GM19240 (cell line): ENCODE measurements at regions not wholly inside any gene's neighbourhood (a gene's known extent, or its start where the extent isn't known, plus 50 kb on each side); places are given as distances from the start of the nearest gene placed in this dataset.
"Not testable (repeated sequence)": the region's sequence is repeated elsewhere in the genome, so short reads cannot be mapped to it uniquely, and the experiment has no call there.

Experiments used
- DNase-seq: peaks from one replicate; pipeline ENCODE4 v3.0.0; 2011; ENCODE audit warnings: low spot score; ENCODE audit not compliant: insufficient read length

DNA sequence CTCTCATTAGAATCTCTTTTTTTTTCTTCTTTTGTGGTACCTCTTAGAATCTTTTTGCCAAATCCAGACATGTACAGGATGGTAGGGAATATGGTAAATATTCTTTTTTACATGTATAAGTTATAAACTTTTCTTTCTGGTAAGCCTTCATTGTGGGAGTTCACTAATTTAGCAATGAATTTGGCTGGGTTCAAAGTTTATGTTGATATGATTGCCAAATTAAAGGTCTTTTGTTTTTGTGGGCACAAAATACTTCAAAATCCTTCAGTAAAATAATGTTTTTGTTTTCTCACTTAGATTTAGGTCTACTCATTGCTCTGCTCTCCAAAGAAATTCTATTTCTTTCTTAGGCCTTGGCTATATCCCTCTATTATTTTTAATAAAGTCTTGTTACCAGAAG, 1405.9 kb upstream of the ALCAM start:
- no peak for DNase-seq

DNA sequence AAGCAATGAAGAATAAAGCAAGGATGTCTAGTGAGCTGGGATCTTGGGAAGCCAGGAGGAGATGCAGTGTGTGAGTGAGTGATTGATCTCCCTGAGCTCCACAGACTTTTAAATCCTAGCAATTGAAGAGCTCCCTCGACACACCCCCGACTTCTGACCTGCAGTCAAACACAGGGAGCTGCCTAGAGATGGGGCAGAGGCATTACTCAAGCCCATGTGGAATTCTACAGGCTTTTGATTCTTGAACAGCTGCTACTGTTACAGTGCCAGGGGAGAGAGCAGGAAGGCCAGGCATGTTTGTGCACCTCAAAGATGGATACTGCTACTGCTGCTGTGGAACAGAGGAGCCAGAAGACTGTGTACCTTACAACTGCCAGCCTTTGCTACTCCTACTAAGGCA, 1403.1 kb upstream of the ALCAM start:
- DNase-seq: no peak

DNA sequence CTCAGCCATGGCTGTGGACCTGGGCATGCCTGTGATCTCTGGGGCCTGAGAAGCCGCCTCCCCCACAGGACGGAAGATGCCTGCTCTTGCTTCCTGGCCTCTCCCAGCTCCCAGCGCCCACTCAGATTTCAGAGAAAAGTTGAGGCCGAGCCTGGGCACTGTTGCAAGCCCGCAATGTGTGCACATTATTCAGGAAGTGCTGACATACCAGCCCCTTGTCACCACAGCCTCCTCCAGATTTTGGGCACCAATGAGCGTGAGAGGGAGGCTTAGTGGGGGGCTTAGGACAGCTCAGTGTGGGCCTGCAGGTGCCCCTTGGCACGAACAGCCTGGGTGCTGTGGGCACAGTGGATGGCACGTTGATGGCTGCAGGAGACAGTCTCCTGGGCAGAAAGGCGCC, 1400.9 kb upstream of the ALCAM start:
- no peak for DNase-seq

DNA sequence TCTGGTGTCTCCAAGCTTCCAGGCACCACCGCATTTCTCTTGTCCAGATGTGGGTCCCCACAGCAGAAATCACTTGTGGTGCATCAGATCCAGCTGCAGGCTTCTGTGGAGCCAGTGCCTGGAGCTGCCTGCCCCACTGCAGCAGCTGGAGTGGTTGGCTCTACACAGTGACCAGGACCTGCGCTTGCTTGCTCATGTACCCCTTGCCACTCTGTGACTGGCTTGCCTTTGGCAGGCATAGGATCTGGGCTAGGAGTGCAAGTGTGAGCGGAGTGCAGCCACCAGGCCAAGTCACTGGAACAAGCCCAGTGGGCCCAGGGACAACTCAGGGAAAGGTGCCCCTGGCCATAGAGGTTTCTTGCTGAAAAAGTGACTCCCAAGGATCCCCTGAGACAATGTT, 1400.0 kb upstream of the ALCAM start:
- DNase-seq: no peak

DNA sequence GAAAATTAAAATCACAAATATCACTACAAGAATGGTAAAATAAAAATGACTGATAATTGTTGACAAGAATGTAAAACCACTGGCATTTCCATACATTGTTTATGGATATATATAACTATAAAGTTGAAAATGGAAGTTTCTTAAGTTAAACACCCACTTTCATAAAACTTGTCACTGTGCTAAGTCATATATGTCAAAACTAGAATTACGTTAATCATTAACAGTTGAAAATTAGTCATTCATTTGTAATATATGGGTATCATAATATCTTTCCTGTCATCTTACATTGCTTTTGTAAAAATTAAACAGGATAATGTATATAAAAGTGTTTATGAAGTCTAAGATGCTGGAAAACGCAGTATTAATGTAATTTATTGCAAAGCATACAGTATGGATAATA, 1398.6 kb upstream of the ALCAM start:
- no peak for DNase-seq

DNA sequence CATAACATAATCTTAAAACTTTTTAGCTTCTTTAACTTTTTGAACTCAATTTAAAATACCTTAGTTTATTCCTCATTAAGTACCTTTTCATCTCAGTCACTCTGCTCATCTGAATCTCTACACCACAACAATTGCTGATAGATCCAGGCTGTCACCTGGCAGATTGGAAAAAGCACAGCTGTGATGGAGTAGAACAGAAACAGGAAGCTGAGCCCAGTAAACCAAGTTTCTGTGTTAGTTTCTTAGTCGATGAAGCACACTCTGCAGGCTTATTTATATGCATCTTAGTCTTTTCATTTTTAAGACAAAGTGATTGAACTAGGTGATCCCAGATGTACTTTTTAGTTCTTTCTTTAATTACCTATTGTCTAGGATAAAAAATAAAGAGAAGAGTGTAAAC, 1398.0 kb upstream of the ALCAM start:
- no peak for DNase-seq

DNA sequence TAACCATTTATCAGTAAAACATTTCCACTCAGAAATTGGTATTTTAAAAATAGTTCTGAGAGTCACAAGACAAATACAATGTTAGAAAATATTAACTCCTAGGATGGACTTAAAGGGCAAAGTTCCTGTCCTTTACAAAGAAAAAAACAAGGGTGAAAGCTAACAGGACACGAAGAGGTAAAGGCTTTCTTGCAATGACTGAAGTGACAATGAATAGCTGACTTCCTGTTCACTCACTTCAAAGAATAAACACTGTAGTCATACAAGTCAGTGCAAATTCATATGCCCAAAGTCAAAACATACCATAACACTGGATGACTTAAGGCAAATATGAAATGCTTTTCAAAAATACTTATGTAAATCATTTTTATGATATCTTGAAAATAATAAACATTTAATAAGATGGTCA, 1389.8 kb upstream of the ALCAM start:
- no peak for DNase-seq

DNA sequence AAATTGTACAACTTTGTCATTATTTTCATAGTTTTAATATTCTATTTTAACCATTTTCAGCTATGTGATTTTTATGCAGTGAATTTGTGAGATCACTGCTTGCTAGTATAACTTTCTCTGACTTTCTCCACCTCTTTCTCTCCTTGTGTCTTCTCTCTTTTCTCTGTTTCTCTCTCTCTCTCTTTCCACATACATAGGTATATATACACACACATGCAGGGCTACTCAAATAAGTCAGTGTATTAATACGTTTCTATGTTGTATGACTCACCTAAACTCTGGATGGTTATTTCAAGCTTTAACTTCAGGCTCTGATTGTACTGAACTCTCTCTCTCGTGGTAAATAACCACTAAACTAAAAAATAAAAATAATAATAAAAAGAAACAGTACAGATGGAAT, 1389.3 kb upstream of the ALCAM start:
- DNase-seq: no peak

DNA sequence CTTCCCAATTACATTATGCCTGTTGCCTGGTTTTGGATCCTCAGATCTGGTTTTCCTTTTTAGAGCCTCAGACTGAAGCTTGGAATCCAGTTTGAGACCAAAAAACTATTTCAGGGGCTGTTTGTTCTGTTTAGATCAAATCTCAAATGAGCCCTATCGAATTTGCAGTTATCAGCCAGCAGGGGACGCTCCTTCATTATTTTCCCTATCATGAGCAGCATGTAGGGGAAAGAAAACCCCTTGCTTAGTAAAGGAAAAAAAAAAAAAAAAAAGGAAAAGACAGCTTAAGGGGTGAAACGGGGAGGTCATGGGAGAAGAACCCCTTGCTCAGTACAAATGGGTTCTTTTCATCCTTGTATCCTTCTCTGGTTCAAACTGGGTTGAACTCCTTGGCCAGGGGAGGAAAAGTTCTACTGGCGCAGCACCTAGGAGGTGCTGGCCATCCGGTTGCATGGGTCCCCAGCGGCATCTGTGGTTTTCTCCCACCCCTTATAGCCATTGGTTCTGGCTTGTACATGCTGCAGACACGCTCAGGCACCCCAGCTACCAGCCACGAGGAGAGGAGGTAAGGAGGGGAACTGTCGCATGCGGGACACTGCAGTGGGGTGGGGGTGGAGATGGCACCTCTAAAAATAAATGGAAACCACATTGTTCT, 1375.1 kb upstream of the ALCAM start:
- DNase-seq: no peak

DNA sequence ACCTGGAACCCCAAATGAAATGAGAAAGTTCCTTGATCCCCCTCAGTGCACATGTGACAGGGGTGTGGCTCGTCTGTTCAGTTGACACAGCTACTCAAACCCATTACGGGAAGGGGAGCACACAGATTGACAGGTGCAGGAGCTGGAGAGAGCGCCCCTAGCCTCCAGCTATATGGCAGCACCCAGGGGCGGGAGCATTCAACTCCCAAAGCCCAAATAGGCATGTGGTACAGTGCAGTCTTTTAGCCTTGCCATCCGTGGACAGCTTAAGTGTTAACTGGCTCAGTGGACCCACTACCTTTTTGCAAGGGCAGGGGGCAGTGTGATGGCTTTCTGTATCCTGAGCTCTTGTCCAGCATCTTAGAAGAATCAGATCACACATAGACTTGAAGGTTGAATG, 1374.2 kb upstream of the ALCAM start:
- DNase-seq: no peak

DNA sequence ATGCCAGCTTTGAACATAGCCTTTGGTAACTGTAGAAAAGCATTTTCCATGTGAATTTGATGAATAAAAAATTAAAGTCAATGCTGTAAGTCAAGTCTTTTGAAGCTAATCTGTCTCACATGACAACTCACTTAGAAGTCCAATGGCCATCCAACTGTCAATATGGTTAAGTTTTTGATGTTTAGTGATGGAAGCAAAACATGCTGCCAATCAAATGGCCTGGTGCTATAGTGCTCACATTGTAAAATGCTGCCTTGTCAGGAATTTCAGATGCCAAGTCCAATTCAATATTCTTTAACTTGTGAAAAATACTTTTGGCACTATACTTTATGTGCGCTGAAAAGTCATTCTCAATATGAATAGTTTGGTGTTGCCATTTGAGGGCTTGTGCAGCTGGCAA, 1361.8 kb upstream of the ALCAM start:
- no peak for DNase-seq

DNA sequence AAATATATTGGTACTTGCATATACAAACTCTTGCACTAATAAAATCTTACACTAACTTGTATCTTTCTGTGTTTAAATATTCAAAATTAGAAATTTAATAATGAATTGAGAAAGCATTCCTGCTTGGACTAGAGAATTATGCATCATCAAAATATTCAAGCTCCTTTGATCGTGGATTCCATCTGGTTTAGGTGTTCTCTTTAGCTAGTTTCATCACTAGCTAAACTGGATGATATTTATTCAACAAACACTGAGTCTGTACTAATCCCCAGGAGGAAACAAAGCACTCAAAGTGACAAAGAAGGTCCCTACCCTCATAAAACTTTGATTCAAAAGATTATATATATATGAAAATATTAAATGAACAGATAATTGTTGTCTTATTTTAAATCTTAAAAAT, 1360.9 kb upstream of the ALCAM start:
- DNase-seq: no peak

DNA sequence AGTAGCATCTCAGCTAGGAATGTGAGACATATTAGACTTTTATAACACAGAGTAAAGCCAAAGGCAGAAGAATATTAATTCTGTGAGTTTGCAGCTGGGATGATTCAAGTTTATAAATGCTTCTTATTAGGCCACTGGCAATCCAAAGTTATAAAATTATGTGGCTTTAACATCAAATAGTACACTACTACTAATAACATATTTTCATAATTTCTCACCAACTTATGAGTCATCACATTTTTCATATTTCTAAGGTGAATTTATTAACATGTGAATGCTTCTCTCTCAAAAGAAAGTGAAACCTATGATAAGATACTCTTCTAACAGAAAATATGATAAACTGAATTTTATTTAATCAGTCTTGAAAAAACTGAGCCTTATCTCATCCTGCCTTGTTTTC, 1348.2 kb upstream of the ALCAM start:
- no peak for DNase-seq

DNA sequence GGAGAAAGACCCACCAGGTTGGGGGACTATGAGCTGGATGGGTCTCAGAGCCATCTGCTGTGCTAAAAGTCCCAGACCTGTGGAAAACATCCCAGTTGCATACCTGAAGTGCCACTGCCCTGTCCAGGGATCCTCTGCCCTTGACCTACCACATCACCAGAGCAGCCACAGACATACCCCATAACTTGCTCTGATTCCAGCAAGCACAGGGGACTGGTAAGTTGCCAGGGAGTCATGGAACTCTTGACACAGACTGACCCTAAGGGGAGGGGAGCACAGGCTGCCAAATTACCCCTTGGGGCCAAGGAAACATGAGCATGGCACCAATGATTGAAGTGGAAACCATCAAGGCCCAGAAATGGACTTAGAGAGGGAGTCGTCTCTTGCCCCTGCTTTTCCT, 1335.1 kb upstream of the ALCAM start:
- DNase-seq: no peak

DNA sequence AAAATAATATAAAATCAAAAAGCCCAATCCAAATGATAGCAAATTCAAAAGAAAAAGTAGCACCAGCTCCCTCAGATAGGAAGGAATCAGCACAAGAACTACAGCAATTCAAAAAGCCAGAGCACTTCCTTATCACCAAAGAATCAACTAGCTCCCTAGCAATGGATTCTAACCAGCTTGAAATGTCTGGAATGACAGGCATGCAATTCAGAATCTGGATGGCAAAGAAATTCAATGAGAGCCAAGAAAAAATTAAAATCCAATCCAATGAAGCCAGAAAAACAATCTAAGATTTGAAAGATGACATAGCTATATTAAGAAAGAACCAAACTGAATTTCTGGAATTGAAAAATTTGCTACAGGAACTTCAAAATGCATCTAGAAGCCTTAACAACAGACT, 1334.4 kb upstream of the ALCAM start:
- no peak for DNase-seq

DNA sequence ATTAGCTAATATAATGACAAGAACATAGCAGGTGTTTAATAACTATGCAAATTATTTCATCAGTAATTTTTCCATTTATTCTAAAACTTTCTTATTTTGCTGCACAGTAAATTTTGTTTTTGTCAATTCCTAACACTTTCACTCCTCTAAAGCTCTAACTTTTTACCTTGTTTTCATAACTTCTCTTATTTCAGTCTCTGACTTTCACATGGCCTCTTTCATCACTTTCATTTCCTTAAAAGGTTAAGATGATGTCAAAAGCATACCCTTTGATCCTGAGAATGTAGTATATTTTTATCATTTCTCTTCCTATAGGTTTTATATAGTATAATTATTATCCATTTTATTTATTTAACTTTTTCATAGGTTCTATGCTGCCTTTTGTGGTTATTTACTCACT, 1325.8 kb upstream of the ALCAM start:
- DNase-seq: no peak

DNA sequence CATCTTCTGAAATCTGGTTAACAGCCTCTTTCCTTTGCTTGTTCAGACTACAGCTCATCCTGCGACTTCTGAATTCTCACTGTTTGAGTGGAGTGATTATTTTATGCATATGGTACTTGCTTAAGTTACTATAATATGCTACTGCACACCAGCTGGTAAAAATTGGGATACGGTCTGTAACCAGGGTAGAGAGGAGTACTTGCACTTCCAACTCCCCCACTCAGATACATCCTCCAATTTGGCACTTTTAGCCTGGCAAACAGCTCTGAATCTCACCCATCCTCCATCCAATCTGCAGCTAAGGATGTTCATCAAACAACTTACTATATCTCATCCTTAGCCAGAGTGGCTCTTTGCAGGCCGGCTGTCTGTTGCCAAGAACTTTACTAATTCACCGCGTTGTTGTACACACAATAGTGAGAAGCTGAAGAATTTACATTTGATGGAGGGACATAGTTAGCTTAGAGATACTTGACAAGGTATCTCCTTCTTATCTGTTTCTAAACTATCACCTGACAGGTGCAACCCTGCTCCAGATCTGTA, 1323.6 kb upstream of the ALCAM start:
- not testable (repeated sequence) for DNase-seq

DNA sequence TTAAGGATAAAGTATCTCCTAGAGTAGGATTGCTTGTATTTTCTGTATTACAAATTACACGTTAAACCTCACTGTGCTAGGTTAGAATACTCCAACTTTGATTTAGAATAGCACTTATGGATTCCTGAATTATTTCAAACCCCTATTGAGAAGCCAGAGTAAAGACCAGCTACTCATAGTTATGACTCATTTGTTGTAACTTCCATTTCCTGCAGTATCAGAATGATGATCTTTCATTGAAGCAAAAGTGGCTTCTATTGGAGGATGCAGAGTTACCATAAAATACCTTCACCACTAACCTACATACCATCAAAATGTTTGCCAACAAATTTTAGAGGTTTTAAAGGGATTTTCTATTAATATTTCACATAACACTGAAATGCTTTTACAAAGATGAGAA, 1322.7 kb upstream of the ALCAM start:
- no peak for DNase-seq

DNA sequence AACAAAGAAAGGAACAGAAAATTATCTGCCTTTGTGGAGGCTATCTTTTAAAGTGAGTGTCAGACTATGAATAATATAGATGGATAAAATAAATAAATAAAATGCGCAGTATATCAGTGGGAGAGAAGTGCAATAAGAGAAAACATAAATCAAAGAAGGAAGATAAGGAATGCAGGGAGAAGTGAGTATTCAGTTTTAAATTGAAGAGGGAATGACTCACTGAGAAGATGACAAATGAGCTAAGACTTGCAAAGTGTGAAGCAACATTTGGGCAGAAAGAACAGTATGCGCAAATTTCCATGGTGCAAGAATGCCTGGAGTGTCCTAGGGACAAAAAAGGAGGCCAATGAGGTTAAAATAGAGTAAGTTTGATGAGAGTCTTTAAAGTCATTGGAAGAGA, 1300.1 kb upstream of the ALCAM start:
- no peak for DNase-seq

DNA sequence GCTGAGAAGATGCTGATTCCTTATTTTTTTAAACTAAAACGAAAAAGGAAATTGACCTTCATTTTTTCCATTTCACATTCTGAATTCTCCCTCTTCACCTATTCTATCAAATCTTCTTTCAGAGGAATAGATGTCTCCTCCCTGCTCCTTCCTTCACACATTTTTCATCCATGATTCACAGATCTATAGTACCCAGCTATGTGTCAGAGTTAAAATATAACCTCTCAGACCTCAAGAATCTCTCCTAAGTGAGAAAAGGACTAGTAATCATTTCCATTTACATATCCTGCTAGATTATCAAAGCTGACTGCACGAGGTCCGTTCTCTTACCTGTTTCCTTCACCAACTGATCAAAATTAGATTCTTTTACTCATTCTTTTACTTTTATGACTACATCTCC, 1297.6 kb upstream of the ALCAM start:
- DNase-seq: no peak

DNA sequence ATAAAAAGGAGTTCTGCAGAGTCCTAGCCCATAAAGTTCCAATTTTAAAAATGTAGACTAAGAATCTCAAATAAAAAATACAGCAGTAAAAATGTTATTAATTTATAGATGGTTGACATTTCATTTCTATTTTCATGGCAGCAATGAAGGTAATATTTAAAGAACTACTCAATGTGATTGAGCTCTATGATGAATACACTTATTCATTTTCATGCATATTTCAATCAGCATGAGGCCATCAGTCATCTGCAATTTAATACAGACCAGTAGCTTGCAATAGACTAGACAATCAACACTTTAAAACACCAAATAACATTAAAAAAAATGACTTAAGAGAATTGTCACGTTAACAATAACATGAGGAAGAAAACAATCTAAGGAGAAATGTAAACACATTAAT, 1295.8 kb upstream of the ALCAM start:
- DNase-seq: no peak

DNA sequence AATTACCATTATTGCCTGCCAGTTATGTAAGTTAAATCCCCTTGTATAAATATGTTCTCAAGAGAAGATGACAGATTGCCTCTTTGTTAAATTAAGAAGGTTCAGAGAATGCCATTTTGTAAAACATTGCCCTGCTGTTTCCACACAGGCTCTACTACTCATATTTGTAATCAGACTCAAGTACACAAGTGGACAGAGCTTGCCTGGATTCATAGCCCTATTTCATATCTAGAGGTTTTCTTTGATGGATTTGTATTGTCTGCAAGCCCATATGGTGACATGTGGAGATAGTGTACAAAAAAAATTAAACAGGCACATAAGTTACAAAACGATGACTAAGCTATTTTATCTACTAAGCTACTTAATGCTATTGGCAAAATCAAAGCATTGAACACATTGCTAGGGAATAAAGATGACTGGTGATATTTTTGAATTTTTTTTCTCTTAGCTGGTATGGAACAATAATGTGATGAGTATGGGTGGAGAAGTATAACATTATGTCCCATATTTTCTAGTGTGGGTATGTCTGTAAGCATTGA, 1286.6 kb upstream of the ALCAM start:
- DNase-seq: no peak

DNA sequence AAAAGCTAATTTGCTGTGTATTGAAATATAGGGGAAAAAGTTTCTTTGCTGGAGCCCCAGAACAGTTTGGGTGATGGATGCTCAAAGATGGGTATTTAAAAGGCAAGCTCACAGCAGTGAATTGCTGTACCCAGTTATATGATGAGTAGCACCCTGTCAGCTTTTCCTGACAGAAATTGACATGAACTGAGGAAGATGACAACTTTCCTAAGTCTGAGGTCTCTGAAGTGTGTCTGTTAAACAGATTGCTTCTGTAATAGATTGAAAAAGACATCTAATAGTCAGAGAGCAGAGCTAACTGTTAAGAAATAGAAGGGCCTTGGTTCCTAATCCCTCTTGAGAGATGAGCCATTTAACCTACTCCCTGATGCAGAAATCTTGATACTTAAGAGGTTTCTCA, 1278.0 kb upstream of the ALCAM start:
- no peak for DNase-seq

DNA sequence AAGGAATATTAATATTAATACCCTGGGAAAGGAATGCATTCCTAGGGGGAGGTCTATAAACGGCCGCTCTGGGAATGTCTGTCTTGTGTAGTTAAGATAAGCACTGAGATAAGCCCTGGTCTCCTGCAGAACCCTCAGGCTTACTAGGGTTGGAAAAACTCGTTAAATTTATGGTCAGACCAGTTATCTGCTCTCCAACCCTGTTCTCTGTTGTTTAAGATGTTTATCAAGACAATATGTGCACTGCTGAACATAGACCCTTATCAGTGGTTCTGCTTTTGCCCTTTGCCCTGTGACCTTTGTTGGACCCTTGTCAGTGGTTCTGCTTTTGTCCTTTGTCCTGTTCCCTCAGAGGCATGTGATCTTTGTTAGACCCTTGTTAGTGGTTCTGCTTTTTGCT, 1276.7 kb upstream of the ALCAM start:
- not testable (repeated sequence) for DNase-seq
